GM12878 (cell line): ENCODE measurements at regions not wholly inside any gene's neighbourhood (a gene's known extent, or its start where the extent isn't known, plus 50 kb on each side); places are given as distances from the start of the nearest gene placed in this dataset.

Source experiments
- ATAC-seq: fragments of 200-7000 bp; cut with Tn5 transposase; 3 replicates; pipeline ENCODE4 v1.9.1; 2020; ENCODE audit warnings: mild to moderate bottlenecking, moderate library complexity
- BruUV-seq: library from RNA; stranded (reverse); fragments of 400-500 nt; replicated peaks from 2 replicates; lab custom pipeline; 2021; lab: Mats Ljungman, UMichigan
- CTCF ChIA-PET: fragments of 300-600 bp; sonication (Branson Sonifier 250); formaldehyde crosslinking; extraction: SDS; loops from one replicate; lab custom pipeline; 2021; ENCODE audit warnings: inconsistent platforms; lab: Yijun Ruan, JAX
- POLR2A ChIA-PET: fragments of 350-600 bp; formaldehyde crosslinking; extraction: SDS; loops from one replicate; lab custom pipeline; 2021; ENCODE audit warnings: inconsistent platforms; lab: Charles Lee
- RAD21 ChIA-PET: fragments of 300-600 bp; sonication (Branson Sonifier 250); formaldehyde crosslinking; loops from one replicate; lab custom pipeline; 2023; ENCODE audit warnings: antibody characterized with exemption; ENCODE audit not compliant: unreplicated experiment; lab: Charles Lee
- SMC1A ChIA-PET: fragments of 300-600 bp; sonication (Branson Sonifier 250); formaldehyde crosslinking; loops from one replicate; lab custom pipeline; 2023; ENCODE audit not compliant: unreplicated experiment, uncharacterized antibody; lab: Charles Lee
- DNase-seq: peaks from one replicate; pipeline ENCODE4 v3.0.0-alpha.2; 2011; ENCODE audit warnings: low read depth, low spot score
- FAIRE-seq: peaks from 3 replicates; lab custom pipeline; 2011; peaks lifted over from hg19 to GRCh38; lab: Jason Lieb, UNC
- H2AFZ ChIP-seq: 2 replicates; pipeline ENCODE4 v1.6.0; 2011; ENCODE audit warnings: low read depth, low read length, control low read depth; ENCODE audit not compliant: control insufficient read depth
- H3K27ac ChIP-seq: 2 replicates; pipeline ENCODE4 v1.5.1; 2011; ENCODE audit warnings: control low read depth; ENCODE audit not compliant: control insufficient read depth, insufficient read depth
- H3K27me3 ChIP-seq, 2 experiments: replicated peaks in 1 of 2; 2 replicates each; pipeline versions ENCODE4 v1.6.0 to v1.6.1; 2011; ENCODE audit warnings: low read length in 1 of 2; ENCODE audit not compliant: control insufficient read depth in 2 of 2, insufficient read depth in 2 of 2
- H3K36me3 ChIP-seq, 2 experiments: 2 replicates each; pipeline ENCODE4 v1.5.1; 2011; ENCODE audit warnings: low read length in 1 of 2; ENCODE audit not compliant: control insufficient read depth in 2 of 2, insufficient read depth in 2 of 2
- H3K4me1 ChIP-seq: 2 replicates; pipeline ENCODE4 v1.6.1; 2011; ENCODE audit warnings: mild to moderate bottlenecking, low read length, moderate library complexity, mixed read lengths; ENCODE audit not compliant: control insufficient read depth, insufficient read depth
- H3K4me2 ChIP-seq: 2 replicates; pipeline ENCODE4 v1.6.0; 2011; ENCODE audit warnings: control low read depth; ENCODE audit not compliant: control insufficient read depth, insufficient read depth
- H3K4me3 ChIP-seq: fragments of 200-600 bp; sonication (generic); 2 replicates; pipeline ENCODE4 v1.5.1; 2016
- H3K79me2 ChIP-seq: 2 replicates; pipeline ENCODE4 v1.6.0; 2011; ENCODE audit warnings: low read length; ENCODE audit not compliant: control insufficient read depth, insufficient read depth
- H3K9ac ChIP-seq: 2 replicates; pipeline ENCODE4 v1.8.0; 2011; ENCODE audit warnings: low read length, control low read depth, mixed read lengths; ENCODE audit not compliant: control insufficient read depth, insufficient read depth
- H3K9me3 ChIP-seq: replicated peaks from 3 replicates; pipeline ENCODE4 v1.5.1; 2011; ENCODE audit warnings: mild to moderate bottlenecking, low read length; ENCODE audit not compliant: control insufficient read depth, insufficient read depth
- H4K20me1 ChIP-seq: 2 replicates; pipeline ENCODE4 v1.6.0; 2011; ENCODE audit not compliant: control insufficient read depth, insufficient read depth
- ASH2L ChIP-seq: fragments of 300-600, 200-600 bp; sonication (generic); IDR thresholded peaks from 2 replicates; pipeline ENCODE4 v1.6.1; 2017; ENCODE audit warnings: low read depth, mild to moderate bottlenecking, borderline replicate concordance
- ATF7 ChIP-seq: fragments of 450-650 bp; IDR thresholded peaks from 2 replicates; pipeline ENCODE4 v1.6.1; 2016; ENCODE audit warnings: low read depth, mild to moderate bottlenecking
- BRCA1 ChIP-seq: IDR thresholded peaks from 2 replicates; pipeline ENCODE4 v1.6.1; 2011; ENCODE audit warnings: low read depth, low read length, improper control_type of control experiment
- HCFC1 ChIP-seq: fragments of 150-350 bp; IDR thresholded peaks from 2 replicates; pipeline ENCODE4 v1.6.1; 2014; ENCODE audit warnings: low read length
- IKZF2 ChIP-seq, 2 experiments: fragments of 450-650 bp; IDR thresholded peaks; 2 replicates each; pipeline ENCODE4 v1.6.1; 2017; ENCODE audit warnings: mild to moderate bottlenecking in 2 of 2, moderate library complexity in 2 of 2
- IRF4 ChIP-seq: IDR thresholded peaks from 2 replicates; pipeline ENCODE4 v1.6.1; 2011; ENCODE audit warnings: low read depth, low read length
- MEF2B ChIP-seq: fragments of 450-650 bp; IDR thresholded peaks from 2 replicates; pipeline ENCODE4 v1.6.1; 2018; ENCODE audit warnings: mild to moderate bottlenecking, moderate library complexity; ENCODE audit not compliant: partially characterized antibody, poor library complexity, severe bottlenecking
- MTA2 ChIP-seq: fragments of 450-650 bp; IDR thresholded peaks from 2 replicates; pipeline ENCODE4 v1.6.1; 2016; ENCODE audit warnings: low read depth, mild to moderate bottlenecking, moderate library complexity
- NR2C2 ChIP-seq: IDR thresholded peaks from 2 replicates; pipeline ENCODE4 v1.6.1; 2011; ENCODE audit warnings: borderline replicate concordance, low read depth; ENCODE audit not compliant: control insufficient read depth, insufficient read length
- RBBP5 ChIP-seq: fragments of 200-600 bp; sonication (generic); conservative IDR thresholded peaks from 2 replicates; pipeline ENCODE4 v1.6.1; 2016
- SMARCA5 ChIP-seq: fragments of 450-650 bp; IDR thresholded peaks from 2 replicates; pipeline ENCODE4 v1.6.1; 2017; ENCODE audit warnings: mild to moderate bottlenecking
- TCF12 ChIP-seq: IDR thresholded peaks from 2 replicates; pipeline ENCODE4 v1.6.1; 2011; ENCODE audit warnings: low read depth, mild to moderate bottlenecking, low read length
- YBX1 ChIP-seq: fragments of 450-650 bp; IDR thresholded peaks from 2 replicates; pipeline ENCODE4 v1.6.1; 2016; ENCODE audit warnings: antibody characterized with exemption
- ZNF24 ChIP-seq: fragments of 450-650 bp; IDR thresholded peaks from 2 replicates; pipeline ENCODE4 v1.6.1; 2017; ENCODE audit warnings: antibody characterized with exemption, mild to moderate bottlenecking
- WGBS: methylation state at CpG from one replicate; pipeline ENCODE4 v1.1.6; 2016; ENCODE audit warnings: low lambda C conversion rate; ENCODE audit not compliant: insufficient replicate concordance, insufficient coverage; ENCODE audit errors: missing lambda C conversion rate; 5-methylcytosine and 5-hydroxymethylcytosine counted together
- in situ Hi-C: fragments of 300-500 bp; cut with MboI; formaldehyde crosslinking; loops from 9 replicates; pipeline ENCODE4 v1.14.3; 2018; ENCODE audit warnings: mixed read lengths
- intact Hi-C: fragments of 100-400 bp; cut with micrococcal nuclease; formaldehyde crosslinking; loops from one replicate; pipeline ENCODE4 v1.14.2; 2022; ENCODE audit not compliant: unreplicated experiment
- TF ChIP-seq, protein P1 (sequence below): fragments of 150-350 bp; IDR thresholded peaks from 2 replicates; pipeline ENCODE4 v1.6.1; 2016; ENCODE audit warnings: low read depth, low read length
- TF ChIP-seq, protein P2 (sequence below): fragments of 450-650 bp; formaldehyde crosslinking; IDR thresholded peaks from 2 replicates; pipeline ENCODE4 v1.5.0; 2022; ENCODE audit warnings: mild to moderate bottlenecking, missing genetic modification characterization

DNA sequence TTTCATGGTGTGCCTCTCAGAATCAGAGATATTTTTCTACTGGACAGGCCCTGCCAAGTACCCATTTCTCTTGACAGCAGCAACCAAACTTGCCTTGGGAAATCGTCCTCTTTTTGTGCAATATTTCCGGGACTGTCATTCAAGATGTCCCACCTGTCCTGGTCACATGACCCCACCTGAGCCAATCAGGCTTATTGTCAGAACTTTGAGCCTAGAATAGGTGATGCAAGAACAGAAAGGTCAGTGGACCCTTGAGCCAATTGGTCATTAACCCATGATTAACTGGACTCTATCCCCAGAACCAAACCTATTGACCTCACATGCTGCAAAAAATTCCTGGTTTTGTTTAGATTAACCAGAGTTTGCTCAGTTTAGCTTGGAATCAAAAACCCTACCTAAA is 108.3 kb upstream of the TOP1 start:
- H3K27ac ChIP-seq = no peak overlapping the region
- no peak overlapping the region for H3K4me3 ChIP-seq
- H3K79me2 ChIP-seq = no peaks in the 10 kb centered on the region
- intact Hi-C loops (no loop called here), in situ Hi-C loops (no loop called here)
- no peak for DNase-seq
- TF ChIP-seq MTA2 (no peak), NR2C2 (no peak), TCF12 (no peak), ASH2L (no peak), ZNF24 (no peak), ATF7 (no peak), BRCA1 (no peak), YBX1 (no peak), SMARCA5 (no peak), MEF2B (no peak), IRF4 (no peak), HCFC1 (no peak), IKZF2 (IDR thresholded peaks at IDR 0.05) (no peak), RBBP5 (no peak)
- TF ChIP-seq, protein P1, sequence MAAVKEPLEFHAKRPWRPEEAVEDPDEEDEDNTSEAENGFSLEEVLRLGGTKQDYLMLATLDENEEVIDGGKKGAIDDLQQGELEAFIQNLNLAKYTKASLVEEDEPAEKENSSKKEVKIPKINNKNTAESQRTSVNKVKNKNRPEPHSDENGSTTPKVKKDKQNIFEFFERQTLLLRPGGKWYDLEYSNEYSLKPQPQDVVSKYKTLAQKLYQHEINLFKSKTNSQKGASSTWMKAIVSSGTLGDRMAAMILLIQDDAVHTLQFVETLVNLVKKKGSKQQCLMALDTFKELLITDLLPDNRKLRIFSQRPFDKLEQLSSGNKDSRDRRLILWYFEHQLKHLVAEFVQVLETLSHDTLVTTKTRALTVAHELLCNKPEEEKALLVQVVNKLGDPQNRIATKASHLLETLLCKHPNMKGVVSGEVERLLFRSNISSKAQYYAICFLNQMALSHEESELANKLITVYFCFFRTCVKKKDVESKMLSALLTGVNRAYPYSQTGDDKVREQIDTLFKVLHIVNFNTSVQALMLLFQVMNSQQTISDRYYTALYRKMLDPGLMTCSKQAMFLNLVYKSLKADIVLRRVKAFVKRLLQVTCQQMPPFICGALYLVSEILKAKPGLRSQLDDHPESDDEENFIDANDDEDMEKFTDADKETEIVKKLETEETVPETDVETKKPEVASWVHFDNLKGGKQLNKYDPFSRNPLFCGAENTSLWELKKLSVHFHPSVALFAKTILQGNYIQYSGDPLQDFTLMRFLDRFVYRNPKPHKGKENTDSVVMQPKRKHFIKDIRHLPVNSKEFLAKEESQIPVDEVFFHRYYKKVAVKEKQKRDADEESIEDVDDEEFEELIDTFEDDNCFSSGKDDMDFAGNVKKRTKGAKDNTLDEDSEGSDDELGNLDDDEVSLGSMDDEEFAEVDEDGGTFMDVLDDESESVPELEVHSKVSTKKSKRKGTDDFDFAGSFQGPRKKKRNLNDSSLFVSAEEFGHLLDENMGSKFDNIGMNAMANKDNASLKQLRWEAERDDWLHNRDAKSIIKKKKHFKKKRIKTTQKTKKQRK = no peak
- TF ChIP-seq, protein P2, sequence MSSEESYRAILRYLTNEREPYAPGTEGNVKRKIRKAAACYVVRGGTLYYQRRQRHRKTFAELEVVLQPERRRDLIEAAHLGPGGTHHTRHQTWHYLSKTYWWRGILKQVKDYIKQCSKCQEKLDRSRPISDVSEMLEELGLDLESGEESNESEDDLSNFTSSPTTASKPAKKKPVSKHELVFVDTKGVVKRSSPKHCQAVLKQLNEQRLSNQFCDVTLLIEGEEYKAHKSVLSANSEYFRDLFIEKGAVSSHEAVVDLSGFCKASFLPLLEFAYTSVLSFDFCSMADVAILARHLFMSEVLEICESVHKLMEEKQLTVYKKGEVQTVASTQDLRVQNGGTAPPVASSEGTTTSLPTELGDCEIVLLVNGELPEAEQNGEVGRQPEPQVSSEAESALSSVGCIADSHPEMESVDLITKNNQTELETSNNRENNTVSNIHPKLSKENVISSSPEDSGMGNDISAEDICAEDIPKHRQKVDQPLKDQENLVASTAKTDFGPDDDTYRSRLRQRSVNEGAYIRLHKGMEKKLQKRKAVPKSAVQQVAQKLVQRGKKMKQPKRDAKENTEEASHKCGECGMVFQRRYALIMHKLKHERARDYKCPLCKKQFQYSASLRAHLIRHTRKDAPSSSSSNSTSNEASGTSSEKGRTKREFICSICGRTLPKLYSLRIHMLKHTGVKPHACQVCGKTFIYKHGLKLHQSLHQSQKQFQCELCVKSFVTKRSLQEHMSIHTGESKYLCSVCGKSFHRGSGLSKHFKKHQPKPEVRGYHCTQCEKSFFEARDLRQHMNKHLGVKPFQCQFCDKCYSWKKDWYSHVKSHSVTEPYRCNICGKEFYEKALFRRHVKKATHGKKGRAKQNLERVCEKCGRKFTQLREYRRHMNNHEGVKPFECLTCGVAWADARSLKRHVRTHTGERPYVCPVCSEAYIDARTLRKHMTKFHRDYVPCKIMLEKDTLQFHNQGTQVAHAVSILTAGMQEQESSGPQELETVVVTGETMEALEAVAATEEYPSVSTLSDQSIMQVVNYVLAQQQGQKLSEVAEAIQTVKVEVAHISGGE (CRISPR knock-in tag) = no peak
- SMC1A ChIA-PET = no interaction called here
- H3K4me2 ChIP-seq = no peak overlapping the region
- CTCF ChIA-PET = no interaction called here
- no peaks in the 10 kb centered on the region for H3K4me1 ChIP-seq
- no peak overlapping the region for H2AFZ ChIP-seq
- no TSS peak for BruUV-seq
- H3K9ac ChIP-seq = no peak overlapping the region
- H3K27me3 ChIP-seq = no peaks in the 10 kb centered on the region
- POLR2A ChIA-PET = no interaction called here
- H3K36me3 ChIP-seq = no peaks in the 10 kb centered on the region
- RAD21 ChIA-PET = no interaction called here
- FAIRE-seq = no peak
- WGBS = 67% methylated on average over 2 of the region's 2 CpGs
- H3K9me3 ChIP-seq = no peaks in the 10 kb centered on the region
- ATAC-seq = no peak
- no peaks in the 10 kb centered on the region for H4K20me1 ChIP-seq
